ENCODE measurements at regions not wholly inside any gene's neighbourhood (a gene's known extent, or its start where the extent isn't known, plus 50 kb on each side); places are given as distances from the start of the nearest gene placed in this dataset.

GRCh38 chr20:53831812-53832211 is 238.2 kb upstream of the ZNF217 start:
- Mint-ChIP-seq H3K4me1 (peaks cover 63% of the 10 kb centered on the region), H3K4me3 (no peak overlapping the region), H3K27me3 (no peaks in the 10 kb centered on the region), H3K27ac (no peak overlapping the region), H3K9me3 (peaks cover 17% of the 10 kb centered on the region), H3K36me3 (ENCODE audit: low read depth) (peaks cover 4% of the 10 kb centered on the region)
- no peak for DNase-seq
- intact Hi-C loops (cut with micrococcal nuclease): loop anchor here (5.0 kb wide), 2 partner anchors 40 to 190 kb away; no protein-coding TSS in a partner anchor

GRCh38 chr20:53831228-53831627 is 237.6 kb upstream of the ZNF217 start:
- DNase-seq: no peak
- Mint-ChIP-seq H3K27me3 (no peaks in the 10 kb centered on the region), H3K36me3 (ENCODE audit: low read depth) (peaks cover 4% of the 10 kb centered on the region), H3K9me3 (peaks cover 17% of the 10 kb centered on the region), H3K27ac (no peak overlapping the region), H3K4me3 (no peak overlapping the region), H3K4me1 (peaks cover 65% of the 10 kb centered on the region)
- intact Hi-C loops (cut with micrococcal nuclease): loop anchor here (5.0 kb wide), 2 partner anchors 41 to 189 kb away; no protein-coding TSS in a partner anchor

GRCh38 chr20:53829724-53830521 is 236.3 kb upstream of the ZNF217 start:
- Mint-ChIP-seq H3K36me3 (ENCODE audit: low read depth) (peaks cover 4% of the 10 kb centered on the region), H3K9me3 (peaks cover 17% of the 10 kb centered on the region), H3K27ac (peak overlapping the region; percentile 96), H3K27me3 (no peaks in the 10 kb centered on the region), H3K4me3 (peak overlapping the region; percentile 91), H3K4me1 (peaks cover 58% of the 10 kb centered on the region)
- peak; percentile 74 for DNase-seq
- intact Hi-C loops (cut with micrococcal nuclease): loop anchor here (2.0 to 5.0 kb wide), 3 partner anchors 42 to 188 kb away; no protein-coding TSS in a partner anchor

- Mint-ChIP-seq H3K4me1 (peaks cover 55% of the 10 kb centered on the region), H3K27me3 (no peaks in the 10 kb centered on the region)
- intact Hi-C loops (cut with micrococcal nuclease): loop anchor here (2.0 kb wide), 1 partner anchor 74 kb away; no protein-coding TSS in a partner anchor
Measured at GRCh38 chr20:53829255-53829723, 235.7 kb upstream of the ZNF217 start.

GRCh38 chr20:53828682-53829254 is 235.1 kb upstream of the ZNF217 start:
- H3K36me3 Mint-ChIP-seq (ENCODE audit: low read depth): peaks cover 4% of the 10 kb centered on the region
- H3K9me3 Mint-ChIP-seq: peaks cover 17% of the 10 kb centered on the region
- H3K4me1 Mint-ChIP-seq: peaks cover 50% of the 10 kb centered on the region
- peak overlapping the region; percentile 96 for H3K27ac Mint-ChIP-seq
- intact Hi-C loops (cut with micrococcal nuclease): loop anchor here (2.0 kb wide), 1 partner anchor 74 kb away; no protein-coding TSS in a partner anchor
- DNase-seq: no peak
- no peaks in the 10 kb centered on the region for H3K27me3 Mint-ChIP-seq
- peak overlapping the region; percentile 91 for H3K4me3 Mint-ChIP-seq

More at GRCh38 chr20:53829255-53829723, 235.7 kb upstream of the ZNF217 start:
- DNase-seq: no peak
- Mint-ChIP-seq H3K36me3 (ENCODE audit: low read depth) (peaks cover 4% of the 10 kb centered on the region), H3K9me3 (peaks cover 17% of the 10 kb centered on the region), H3K27ac (peak overlapping the region; percentile 96), H3K4me3 (peak overlapping the region; percentile 91)

GRCh38 chr20:53828088-53828681 is 234.5 kb upstream of the ZNF217 start:
- Mint-ChIP-seq H3K4me1 (peaks cover 46% of the 10 kb centered on the region), H3K9me3 (peaks cover 11% of the 10 kb centered on the region), H3K4me3 (peak overlapping the region; percentile 91), H3K27me3 (no peaks in the 10 kb centered on the region), H3K27ac (peak overlapping the region; percentile 96), H3K36me3 (ENCODE audit: low read depth) (peaks cover 4% of the 10 kb centered on the region)
- intact Hi-C loops (cut with micrococcal nuclease): loop anchor here (2.0 kb wide), 1 partner anchor 73 kb away; no protein-coding TSS in a partner anchor
- DNase-seq: no peak

- Mint-ChIP-seq H3K4me3 (no peak overlapping the region), H3K4me1 (peaks cover 47% of the 10 kb centered on the region), H3K36me3 (ENCODE audit: low read depth) (peaks cover 4% of the 10 kb centered on the region), H3K27me3 (no peaks in the 10 kb centered on the region), H3K27ac (peak overlapping the region; percentile 56), H3K9me3 (peaks cover 4% of the 10 kb centered on the region)
- no peak for DNase-seq
- intact Hi-C loops (cut with micrococcal nuclease): loop anchor here (2.0 kb wide), 1 partner anchor 73 kb away; no protein-coding TSS in a partner anchor
Measured at GRCh38 chr20:53827292-53828087, 233.9 kb upstream of the ZNF217 start.

- no peak overlapping the region for H3K4me3 Mint-ChIP-seq
- DNase-seq: no peak
- no peaks in the 10 kb centered on the region for H3K9me3 Mint-ChIP-seq
- no peaks in the 10 kb centered on the region for H3K36me3 Mint-ChIP-seq (ENCODE audit: low read depth)
- peaks cover 42% of the 10 kb centered on the region for H3K4me1 Mint-ChIP-seq
- intact Hi-C loops (cut with micrococcal nuclease): no loop called here
- H3K27me3 Mint-ChIP-seq: no peaks in the 10 kb centered on the region
- peak overlapping the region; percentile 56 for H3K27ac Mint-ChIP-seq
Measured at GRCh38 chr20:53826597-53827291, 233.1 kb upstream of the ZNF217 start.

GRCh38 chr20:53826090-53826489 is 232.5 kb upstream of the ZNF217 start:
- no peaks in the 10 kb centered on the region for H3K36me3 Mint-ChIP-seq (ENCODE audit: low read depth)
- intact Hi-C loops (cut with micrococcal nuclease): no loop called here
- DNase-seq: no peak
- H3K27me3 Mint-ChIP-seq: no peaks in the 10 kb centered on the region
- H3K27ac Mint-ChIP-seq: no peak overlapping the region
- H3K4me3 Mint-ChIP-seq: no peak overlapping the region
- no peaks in the 10 kb centered on the region for H3K9me3 Mint-ChIP-seq
- peaks cover 40% of the 10 kb centered on the region for H3K4me1 Mint-ChIP-seq

- Mint-ChIP-seq H3K4me1 (peaks cover 34% of the 10 kb centered on the region), H3K4me3 (no peak overlapping the region), H3K27ac (no peak overlapping the region), H3K36me3 (ENCODE audit: low read depth) (no peaks in the 10 kb centered on the region), H3K27me3 (no peaks in the 10 kb centered on the region), H3K9me3 (no peaks in the 10 kb centered on the region)
- intact Hi-C loops (cut with micrococcal nuclease): no loop called here
- no peak for DNase-seq
Measured at GRCh38 chr20:53825282-53825681, 231.6 kb upstream of the ZNF217 start.

GRCh38 chr20:53824779-53825178 is 231.1 kb upstream of the ZNF217 start:
- H3K4me3 Mint-ChIP-seq: no peak overlapping the region
- no peak overlapping the region for H3K27ac Mint-ChIP-seq
- H3K36me3 Mint-ChIP-seq (ENCODE audit: low read depth): no peaks in the 10 kb centered on the region
- peaks cover 29% of the 10 kb centered on the region for H3K4me1 Mint-ChIP-seq
- intact Hi-C loops (cut with micrococcal nuclease): no loop called here
- no peaks in the 10 kb centered on the region for H3K9me3 Mint-ChIP-seq
- DNase-seq: no peak
- H3K27me3 Mint-ChIP-seq: no peaks in the 10 kb centered on the region

- Mint-ChIP-seq H3K4me1 (peaks cover 16% of the 10 kb centered on the region), H3K27me3 (no peaks in the 10 kb centered on the region), H3K27ac (peak overlapping the region; percentile 36), H3K36me3 (ENCODE audit: low read depth) (peaks cover 3% of the 10 kb centered on the region), H3K4me3 (no peak overlapping the region), H3K9me3 (peaks cover 9% of the 10 kb centered on the region)
- intact Hi-C loops (cut with micrococcal nuclease): no loop called here
- DNase-seq: no peak
Measured at GRCh38 chr20:53823121-53823764, 229.6 kb upstream of the ZNF217 start.

Data from activated CD4-positive, alpha-beta T cell treated with anti-CD3 and anti-CD28 coated beads, Interleukin-2, amount 10 ng/mL, durations not matched to agents 24 days and 14 days (primary cell).